ENCODE measurements at regions not wholly inside any gene's neighbourhood (a gene's known extent, or its start where the extent isn't known, plus 50 kb on each side); places are given as distances from the start of the nearest gene placed in this dataset.

GRCh38 chr10:108250936-108251620 lies 1086.6 kb upstream of the SORCS1 start:
- no peak for TF ChIP-seq CTCF (conservative IDR thresholded peaks at IDR 0.05; ENCODE audit: low read depth, low read length)
- TF ChIP-seq EZH2 (IDR thresholded peaks at IDR 0.05; ENCODE audit: low read length, unreplicated experiment), result no peak
